HG03558 (cell line): ENCODE measurements at regions not wholly inside any gene's neighbourhood (a gene's known extent, or its start where the extent isn't known, plus 50 kb on each side); places are given as distances from the start of the nearest gene placed in this dataset.
"Not testable (repeated sequence)": the region's sequence is repeated elsewhere in the genome, so short reads cannot be mapped to it uniquely, and the experiment has no call there.

Experiments used
- ATAC-seq: cut with Tn5 transposase; IDR thresholded peaks from one replicate; pipeline ENCODE4 v1.9.1; 2021; ENCODE audit warnings: moderate number of reproducible peaks; ENCODE audit not compliant: unreplicated experiment; ENCODE audit errors: extremely low read depth

DNA sequence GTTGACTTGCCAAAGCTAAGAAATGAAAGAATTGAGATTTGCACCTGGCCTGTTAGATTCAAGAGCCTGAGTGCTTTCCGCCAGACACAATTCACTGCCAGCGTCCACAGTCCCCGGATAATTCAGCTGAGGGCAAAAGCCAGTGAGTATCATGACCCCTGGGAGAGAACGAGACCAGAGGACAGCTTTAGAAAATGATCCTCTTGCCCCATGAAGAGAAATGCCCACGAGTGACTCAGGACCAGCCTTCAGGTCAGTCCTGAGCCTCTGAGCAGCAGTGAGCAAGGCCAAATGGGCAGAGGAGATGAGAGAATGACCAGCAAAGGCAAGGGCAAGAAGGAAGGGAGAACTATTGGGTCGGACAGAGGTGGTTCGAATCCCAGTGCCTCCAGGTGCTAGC, 273.5 kb downstream of the FAM43A start:
- ATAC-seq = no peak

GRCh38 chr3:194959666-194960065, 274.0 kb downstream of the FAM43A start:
- ATAC-seq = not testable (repeated sequence)

GRCh38 chr3:194960446-194961032, 274.9 kb downstream of the FAM43A start:
- no peak for ATAC-seq

DNA sequence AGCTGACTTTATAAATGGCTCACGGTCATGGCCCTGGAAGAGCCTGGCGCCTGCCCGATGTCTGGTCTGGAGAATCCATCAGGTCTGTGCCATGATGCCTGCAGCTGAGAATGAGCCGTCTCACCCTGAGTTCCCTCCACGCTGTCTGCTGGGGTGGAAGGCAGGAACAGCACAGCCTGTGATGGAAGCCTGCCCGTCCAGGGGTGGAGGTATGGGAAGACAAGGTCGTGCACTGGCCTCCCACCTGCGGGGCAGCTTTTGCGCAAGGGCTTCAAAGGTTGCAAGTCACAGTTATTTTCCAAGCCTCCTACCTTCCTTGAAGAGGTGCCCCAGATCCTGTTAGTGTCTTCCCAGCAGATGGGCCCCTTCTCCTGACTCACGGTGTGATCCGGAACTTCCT, 275.5 kb downstream of the FAM43A start:
- no peak for ATAC-seq

DNA sequence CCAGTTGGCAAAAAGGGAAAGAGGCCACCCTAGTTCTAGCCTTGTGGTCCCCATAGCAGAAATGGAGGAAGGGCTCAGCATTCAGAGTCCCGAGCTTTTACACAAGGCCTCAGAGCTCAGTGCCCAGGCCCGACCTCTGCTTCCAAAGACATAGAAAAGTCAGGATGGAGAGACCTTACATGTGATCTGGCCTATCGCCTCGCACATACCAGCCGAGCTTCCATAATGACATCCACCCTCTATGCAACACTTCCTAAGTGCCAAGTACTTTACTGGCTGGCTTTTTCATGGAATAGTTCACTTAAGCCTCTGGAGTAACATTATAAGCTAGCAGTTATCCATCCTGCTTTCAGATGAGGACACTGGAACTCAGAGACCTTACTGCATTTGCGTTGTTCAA, 275.9 kb downstream of the FAM43A start:
- ATAC-seq = no peak

GRCh38 chr3:194962056-194962455, 276.4 kb downstream of the FAM43A start:
- ATAC-seq = no peak

DNA sequence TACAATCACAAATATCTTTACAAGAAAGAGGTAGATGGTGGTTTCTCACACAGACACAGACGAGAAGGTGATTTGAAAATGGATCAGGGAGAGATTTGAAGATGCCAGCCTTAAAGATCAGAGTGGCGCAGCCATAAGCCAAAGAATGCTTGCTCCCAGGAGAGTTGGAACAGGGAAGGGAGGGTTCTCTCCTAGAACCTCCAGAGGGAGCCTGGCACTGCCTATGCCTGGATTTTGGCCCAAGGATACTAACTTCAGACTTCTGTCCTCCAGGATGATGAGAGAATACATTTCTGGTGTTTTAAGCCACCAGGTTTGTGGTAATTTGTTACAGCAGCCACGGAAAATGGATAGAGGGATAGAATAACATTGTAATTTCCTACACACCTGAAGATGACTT, 279.1 kb downstream of the FAM43A start:
- no peak for ATAC-seq

DNA sequence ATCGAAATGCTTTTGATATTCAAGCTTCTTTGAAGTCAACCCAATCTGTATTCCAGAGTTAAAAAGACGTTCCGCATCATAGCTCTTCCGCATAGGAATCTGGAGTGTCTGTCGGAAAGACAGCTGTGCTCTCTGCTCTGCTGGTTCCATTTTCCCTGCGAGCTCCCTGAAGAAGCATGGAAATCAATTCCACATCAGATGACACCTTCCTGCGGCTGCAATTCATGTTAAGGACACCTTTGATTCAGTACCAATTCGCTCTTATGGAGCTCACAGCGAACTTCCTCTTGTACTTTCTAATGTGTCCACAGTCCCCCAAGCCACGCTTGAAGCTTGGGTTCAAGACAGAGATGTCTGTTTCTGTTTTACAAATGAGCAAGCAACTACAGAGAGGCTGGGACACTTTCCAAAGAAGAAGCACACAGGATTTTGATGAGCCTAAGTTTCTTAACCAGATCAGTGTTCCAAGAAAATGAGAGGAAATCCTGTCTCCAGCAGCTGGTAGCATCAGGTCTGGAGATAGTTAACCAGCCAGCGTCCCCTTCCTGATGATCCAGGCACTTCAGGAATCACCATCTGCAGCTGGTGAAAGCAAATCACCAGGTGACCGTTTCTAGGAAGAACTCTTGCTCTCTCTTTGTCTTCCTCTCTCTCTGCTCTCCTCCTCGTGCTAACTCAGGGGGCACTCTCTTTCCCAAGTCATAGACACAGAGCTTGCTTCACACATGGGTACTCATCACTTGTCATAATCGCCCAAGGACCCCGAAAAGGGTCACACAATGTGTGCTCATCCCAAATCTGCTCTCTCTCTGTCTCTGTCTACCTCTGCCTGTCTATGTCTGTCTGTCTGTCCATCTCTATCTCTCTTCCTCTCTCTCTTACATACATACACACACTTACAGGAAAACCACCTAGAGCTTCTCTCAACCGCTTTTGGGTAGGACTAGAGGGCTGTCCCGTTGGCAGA, 281.8 kb downstream of the FAM43A start:
- no peak for ATAC-seq

DNA sequence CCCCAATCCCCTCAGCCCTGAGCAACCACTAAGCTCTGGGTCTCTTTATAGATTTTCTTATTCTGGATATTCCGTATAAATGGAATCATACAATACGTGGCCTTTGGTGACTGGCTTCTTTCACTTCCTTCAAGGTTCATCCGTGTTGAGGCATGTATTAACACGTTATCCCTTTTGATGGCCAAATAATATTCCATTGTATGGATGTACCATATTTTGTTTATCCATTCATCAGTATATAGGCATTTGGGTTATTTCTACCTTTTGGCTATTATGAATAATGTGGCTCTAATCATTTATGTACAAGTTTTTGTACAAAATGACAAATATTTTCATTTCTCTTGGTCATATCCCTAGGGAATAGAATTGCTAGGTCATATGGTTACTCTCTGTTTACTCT, 284.4 kb downstream of the FAM43A start:
- ATAC-seq = no peak

DNA sequence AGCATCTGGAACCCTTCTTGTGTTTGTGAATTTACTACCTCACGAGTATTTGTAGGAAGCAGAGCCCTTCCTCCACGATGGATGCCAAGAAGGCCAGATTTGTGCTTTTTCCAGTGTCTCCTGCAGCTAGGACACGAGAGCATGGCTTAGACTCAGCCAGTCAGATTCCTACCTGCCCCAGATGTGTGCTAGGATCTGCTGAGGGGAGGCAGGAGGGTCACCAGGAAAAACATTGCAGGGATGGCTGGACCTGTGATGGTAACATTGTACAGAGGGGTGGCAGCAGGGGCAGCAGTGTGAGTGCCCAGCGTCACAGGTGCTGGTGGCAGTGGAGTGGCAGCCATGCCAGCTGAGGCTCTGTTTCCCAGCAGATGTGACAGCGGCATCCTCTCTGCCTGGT, 285.3 kb downstream of the FAM43A start:
- no peak for ATAC-seq

- ATAC-seq = no peak
These were observed 286.3 kb downstream of the FAM43A start for GRCh38 chr3:194971965-194972364.

DNA sequence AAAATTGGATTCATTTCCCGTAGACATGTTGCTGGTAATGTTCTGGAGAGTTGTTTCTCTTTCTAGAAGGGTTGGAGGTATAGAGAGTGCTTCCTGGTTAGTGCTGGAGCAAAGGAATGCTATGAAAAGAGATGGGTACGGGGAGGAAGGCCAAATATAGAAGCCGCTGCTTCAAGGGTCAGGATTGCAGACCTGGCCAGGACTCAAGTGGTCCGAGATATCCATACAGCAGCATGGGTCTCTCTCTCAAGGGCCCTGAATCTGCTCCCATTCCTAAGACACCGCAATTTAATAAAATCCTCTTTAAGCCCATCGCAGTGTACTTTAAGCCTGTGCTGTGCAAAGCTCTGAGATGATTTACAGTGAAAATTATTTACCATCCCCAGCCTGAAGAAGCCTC, 287.0 kb downstream of the FAM43A start:
- ATAC-seq = no peak

- ATAC-seq = no peak
These were observed 287.8 kb downstream of the FAM43A start for GRCh38 chr3:194973366-194974000.

DNA sequence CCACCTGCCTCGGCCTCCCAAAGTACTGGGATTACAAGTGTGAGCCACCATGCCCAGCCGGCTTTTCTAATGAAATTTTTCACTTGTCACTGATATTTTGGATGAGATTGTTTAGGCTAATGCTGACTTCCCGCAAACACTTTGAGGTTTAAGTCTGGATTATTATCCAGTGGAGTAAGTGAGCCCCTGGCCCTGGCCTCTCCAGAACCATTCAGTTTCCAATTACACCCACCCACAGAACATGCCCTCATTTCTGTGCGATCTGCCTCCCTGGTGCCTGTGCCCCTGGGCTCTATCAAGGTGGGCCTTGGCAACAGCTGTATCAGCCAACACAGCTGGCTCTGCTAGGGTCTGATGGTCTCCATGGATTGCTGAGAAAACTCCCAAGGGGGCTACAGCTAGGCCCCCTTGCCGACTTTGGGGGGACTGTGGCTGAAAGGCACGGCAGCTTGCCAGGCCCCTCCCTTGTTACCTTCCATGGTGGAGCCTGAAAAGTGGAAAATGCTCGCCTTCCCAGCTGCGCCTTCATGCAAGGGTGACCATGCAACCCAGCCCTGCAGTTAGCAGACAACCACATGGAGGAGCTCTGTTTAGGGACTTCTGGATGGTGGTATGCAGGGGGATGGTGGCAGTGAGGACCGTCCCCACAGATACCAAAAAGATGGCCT, 288.9 kb downstream of the FAM43A start:
- no peak for ATAC-seq

DNA sequence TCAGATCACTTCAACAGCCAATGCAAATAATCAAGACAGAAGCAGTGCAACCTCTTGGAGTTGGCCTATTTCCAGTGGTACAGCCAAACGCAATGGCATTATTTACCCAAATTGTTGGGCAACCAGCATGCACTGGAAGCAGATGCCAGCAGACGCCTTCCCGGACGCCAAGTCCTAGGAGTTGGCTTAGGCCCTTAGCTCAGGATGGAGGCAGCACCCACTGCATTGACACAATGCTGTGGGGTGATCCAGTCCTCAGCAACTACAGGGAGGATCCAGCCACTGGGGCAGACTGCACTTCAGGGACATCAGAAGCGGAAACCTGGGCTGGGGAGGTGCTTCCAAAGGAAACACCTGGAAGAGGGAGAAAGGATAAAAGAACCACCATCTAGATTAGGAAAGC, 290.4 kb downstream of the FAM43A start:
- ATAC-seq = no peak

- ATAC-seq = no peak
These were observed 291.2 kb downstream of the FAM43A start for GRCh38 chr3:194976874-194977273.

DNA sequence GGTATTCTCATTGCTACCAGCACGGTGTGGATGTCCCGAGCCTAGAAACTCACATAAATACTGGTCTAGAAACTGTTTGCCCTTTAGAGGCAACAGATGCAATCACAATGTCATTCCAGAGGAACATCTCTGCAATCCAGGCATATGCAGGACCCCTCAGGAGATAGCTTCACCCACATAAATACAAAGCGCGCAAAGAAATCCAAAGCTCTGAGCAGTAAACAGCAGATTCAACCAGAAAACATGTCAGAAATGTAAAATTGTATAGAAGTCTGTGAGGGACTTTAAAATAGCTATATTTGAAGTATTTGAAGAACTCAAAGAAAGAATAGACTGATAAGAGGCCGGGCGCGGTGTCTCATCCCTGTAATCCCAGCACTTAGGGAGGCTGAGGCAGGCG, 291.7 kb downstream of the FAM43A start:
- ATAC-seq = no peak

- no peak for ATAC-seq
These were observed 291.8 kb downstream of the XXYLT1 start for GRCh38 chr3:194979173-194979572.

- ATAC-seq = no peak
These were observed 288.5 kb downstream of the XXYLT1 start for GRCh38 chr3:194982472-194982871.

- no peak for ATAC-seq
These were observed 287.8 kb downstream of the XXYLT1 start for GRCh38 chr3:194983121-194983520.

DNA sequence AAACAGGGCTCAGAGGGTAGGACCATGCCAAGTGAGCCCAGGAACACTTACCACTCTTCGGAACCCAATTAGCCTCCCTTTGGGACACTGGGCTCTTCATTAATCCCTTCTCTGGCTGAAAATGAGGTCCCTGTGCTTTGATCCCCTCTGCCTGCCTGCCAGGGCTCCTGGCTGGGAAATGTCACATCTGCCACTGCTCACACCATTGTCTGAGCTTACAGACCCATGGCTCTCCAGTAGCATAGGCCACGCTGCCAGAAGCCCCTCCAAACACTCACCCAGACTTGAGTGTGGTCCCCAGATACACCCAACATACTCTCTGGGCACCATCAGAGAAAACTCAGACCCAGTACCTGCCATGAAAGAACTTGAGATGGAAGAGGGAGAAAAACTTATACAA, 287.3 kb downstream of the XXYLT1 start:
- ATAC-seq = no peak
